Astrocyte (in vitro differentiated cells and primary cell): ENCODE measurements at regions not wholly inside any gene's neighbourhood (a gene's known extent, or its start where the extent isn't known, plus 50 kb on each side); places are given as distances from the start of the nearest gene placed in this dataset.

Experiments
- DNase-seq: peaks from one replicate; pipeline ENCODE4 v3.0.0-alpha.2; 2010; ENCODE audit warnings: low read depth
- FAIRE-seq: peaks from 2 replicates; lab custom pipeline; 2011; peaks lifted over from hg19 to GRCh38; lab: Jason Lieb, UNC
- H2AFZ ChIP-seq: 2 replicates; pipeline ENCODE4 v1.6.0; 2012; ENCODE audit warnings: low read depth, low read length, inconsistent platforms
- H3K27ac ChIP-seq: 2 replicates; pipeline ENCODE4 v1.5.1; 2011; ENCODE audit warnings: low read depth, low read length, inconsistent platforms
- H3K27me3 ChIP-seq: 2 replicates; pipeline ENCODE4 v1.6.0; 2011; ENCODE audit warnings: low read length, inconsistent platforms; ENCODE audit not compliant: insufficient read depth
- H3K36me3 ChIP-seq: 2 replicates; pipeline ENCODE4 v1.5.1; 2011; ENCODE audit warnings: low read length, inconsistent platforms; ENCODE audit not compliant: insufficient read depth
- H3K4me1 ChIP-seq: 2 replicates; pipeline ENCODE4 v1.5.1; 2011; ENCODE audit warnings: low read length, inconsistent platforms; ENCODE audit not compliant: insufficient read depth
- H3K4me2 ChIP-seq: 2 replicates; pipeline ENCODE4 v1.6.0; 2012; ENCODE audit warnings: low read length, inconsistent platforms
- H3K4me3 ChIP-seq: 2 replicates; pipeline ENCODE4 v1.5.1; 2011; ENCODE audit warnings: low read depth, mild to moderate bottlenecking, low read length, inconsistent platforms; ENCODE audit not compliant: insufficient read depth
- H3K79me2 ChIP-seq: 2 replicates; pipeline ENCODE4 v1.6.0; 2012; ENCODE audit warnings: mild to moderate bottlenecking, low read length, inconsistent platforms; ENCODE audit not compliant: insufficient read depth
- H3K9ac ChIP-seq: 2 replicates; pipeline ENCODE4 v1.6.0; 2012; ENCODE audit warnings: mild to moderate bottlenecking, low read length, inconsistent platforms
- H3K9me3 ChIP-seq: 2 replicates; pipeline ENCODE4 v1.5.1; 2012; ENCODE audit warnings: low read depth, mild to moderate bottlenecking, low read length, inconsistent platforms; ENCODE audit not compliant: insufficient read depth
- H4K20me1 ChIP-seq: 2 replicates; pipeline ENCODE4 v1.6.0; 2012; ENCODE audit warnings: low read length, inconsistent platforms; ENCODE audit not compliant: insufficient read depth
- H3K27ac Mint-ChIP-seq: one replicate; pipeline ENCODE4 v1.8.0; 2021; ENCODE audit warnings: mild to moderate bottlenecking, mixed read lengths; ENCODE audit not compliant: unreplicated experiment
- H3K27me3 Mint-ChIP-seq: one replicate; pipeline ENCODE4 v1.8.0; 2021; ENCODE audit warnings: low read depth, mixed read lengths; ENCODE audit not compliant: unreplicated experiment
- H3K36me3 Mint-ChIP-seq: one replicate; pipeline ENCODE4 v1.8.0; 2021; ENCODE audit warnings: low read depth, mixed read lengths; ENCODE audit not compliant: unreplicated experiment
- H3K4me1 Mint-ChIP-seq: one replicate; pipeline ENCODE4 v1.8.0; 2021; ENCODE audit warnings: low read depth, mixed read lengths; ENCODE audit not compliant: unreplicated experiment
- H3K4me3 Mint-ChIP-seq: one replicate; pipeline ENCODE4 v1.8.0; 2021; ENCODE audit warnings: mild to moderate bottlenecking, moderate library complexity, mixed read lengths; ENCODE audit not compliant: unreplicated experiment
- H3K9me3 Mint-ChIP-seq: one replicate; pipeline ENCODE4 v1.8.0; 2021; ENCODE audit warnings: mild to moderate bottlenecking, mixed read lengths; ENCODE audit not compliant: unreplicated experiment
- EZH2 ChIP-seq: IDR thresholded peaks from 2 replicates; pipeline ENCODE4 v1.6.1; 2012; ENCODE audit warnings: mild to moderate bottlenecking, low read length, inconsistent platforms; ENCODE audit not compliant: insufficient read depth
- TF ChIP-seq, protein P1 (sequence below): IDR thresholded peaks from 2 replicates; pipeline ENCODE4 v1.5.1; 2011; ENCODE audit warnings: low read depth, mild to moderate bottlenecking, inconsistent platforms, low read length, moderate library complexity; ENCODE audit not compliant: insufficient read depth

DNA sequence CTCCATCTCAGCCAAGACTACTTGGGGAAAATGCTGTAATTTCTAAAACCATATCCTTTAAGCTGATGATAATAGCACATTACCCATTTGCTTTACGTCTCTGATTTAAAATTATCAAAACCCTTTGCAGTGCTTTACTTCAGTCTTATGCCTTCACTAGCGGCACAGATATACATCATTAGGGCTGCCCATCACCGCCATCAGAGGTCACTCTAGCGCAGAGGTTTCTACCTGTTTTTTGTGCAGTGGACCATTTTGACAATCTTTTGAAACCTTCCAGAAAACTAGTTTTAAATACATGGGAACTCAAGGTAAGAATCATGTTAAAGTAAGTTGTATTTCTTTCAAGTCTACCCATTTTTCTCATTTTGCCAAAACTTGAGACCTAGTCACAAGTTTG, 592.5 kb downstream of the PPARGC1A start:
- Mint-ChIP-seq H3K36me3 (no peaks in the 10 kb centered on the region), H3K27ac (no peak overlapping the region), H3K4me3 (no peak overlapping the region), H3K9me3 (no peaks in the 10 kb centered on the region), H3K4me1 (no peaks in the 10 kb centered on the region), H3K27me3 (no peaks in the 10 kb centered on the region)
- FAIRE-seq (no peak), DNase-seq (no peak)
- Histone ChIP-seq H3K9me3 (no peaks in the 10 kb centered on the region), H3K79me2 (no peaks in the 10 kb centered on the region), H3K27ac (no peak overlapping the region), H3K4me3 (no peak overlapping the region), H3K9ac (no peak overlapping the region), H3K36me3 (no peaks in the 10 kb centered on the region), H3K27me3 (no peaks in the 10 kb centered on the region), H4K20me1 (no peaks in the 10 kb centered on the region), H3K4me1 (no peaks in the 10 kb centered on the region), H2AFZ (no peak overlapping the region), H3K4me2 (no peak overlapping the region)
- TF ChIP-seq, protein P1, sequence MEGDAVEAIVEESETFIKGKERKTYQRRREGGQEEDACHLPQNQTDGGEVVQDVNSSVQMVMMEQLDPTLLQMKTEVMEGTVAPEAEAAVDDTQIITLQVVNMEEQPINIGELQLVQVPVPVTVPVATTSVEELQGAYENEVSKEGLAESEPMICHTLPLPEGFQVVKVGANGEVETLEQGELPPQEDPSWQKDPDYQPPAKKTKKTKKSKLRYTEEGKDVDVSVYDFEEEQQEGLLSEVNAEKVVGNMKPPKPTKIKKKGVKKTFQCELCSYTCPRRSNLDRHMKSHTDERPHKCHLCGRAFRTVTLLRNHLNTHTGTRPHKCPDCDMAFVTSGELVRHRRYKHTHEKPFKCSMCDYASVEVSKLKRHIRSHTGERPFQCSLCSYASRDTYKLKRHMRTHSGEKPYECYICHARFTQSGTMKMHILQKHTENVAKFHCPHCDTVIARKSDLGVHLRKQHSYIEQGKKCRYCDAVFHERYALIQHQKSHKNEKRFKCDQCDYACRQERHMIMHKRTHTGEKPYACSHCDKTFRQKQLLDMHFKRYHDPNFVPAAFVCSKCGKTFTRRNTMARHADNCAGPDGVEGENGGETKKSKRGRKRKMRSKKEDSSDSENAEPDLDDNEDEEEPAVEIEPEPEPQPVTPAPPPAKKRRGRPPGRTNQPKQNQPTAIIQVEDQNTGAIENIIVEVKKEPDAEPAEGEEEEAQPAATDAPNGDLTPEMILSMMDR = no peak
- TF ChIP-seq EZH2 = no peak

GRCh38 chr4:23291139-23291538, 598.4 kb downstream of the GBA3 start:
- no peak overlapping the region for H3K4me3 ChIP-seq
- H3K27ac ChIP-seq = no peak overlapping the region
- no peak overlapping the region for H3K9ac ChIP-seq
- peaks cover 8% of the 10 kb centered on the region for H3K4me1 Mint-ChIP-seq
- H3K36me3 Mint-ChIP-seq = no peaks in the 10 kb centered on the region
- no peak for TF ChIP-seq EZH2
- TF ChIP-seq, protein P1 = no peak
- no peak overlapping the region for H2AFZ ChIP-seq
- H3K79me2 ChIP-seq = no peaks in the 10 kb centered on the region
- no peaks in the 10 kb centered on the region for H3K4me1 ChIP-seq
- no peaks in the 10 kb centered on the region for H3K9me3 ChIP-seq
- no peak overlapping the region for H3K4me3 Mint-ChIP-seq
- no peak overlapping the region for H3K27ac Mint-ChIP-seq
- H3K4me2 ChIP-seq = no peak overlapping the region
- no peak for DNase-seq
- no peaks in the 10 kb centered on the region for H3K36me3 ChIP-seq
- H3K9me3 Mint-ChIP-seq = peaks cover 2% of the 10 kb centered on the region
- FAIRE-seq = no peak
- no peaks in the 10 kb centered on the region for H3K27me3 Mint-ChIP-seq
- H3K27me3 ChIP-seq = no peaks in the 10 kb centered on the region
- no peaks in the 10 kb centered on the region for H4K20me1 ChIP-seq

GRCh38 chr4:23290656-23291055, 597.9 kb downstream of the GBA3 start:
- Histone ChIP-seq H3K4me2 (no peak overlapping the region), H3K9me3 (no peaks in the 10 kb centered on the region), H3K4me3 (no peak overlapping the region), H3K36me3 (no peaks in the 10 kb centered on the region), H3K4me1 (no peaks in the 10 kb centered on the region), H3K79me2 (no peaks in the 10 kb centered on the region), H3K27ac (no peak overlapping the region), H3K27me3 (no peaks in the 10 kb centered on the region), H4K20me1 (no peaks in the 10 kb centered on the region), H3K9ac (no peak overlapping the region), H2AFZ (no peak overlapping the region)
- Mint-ChIP-seq H3K27ac (no peak overlapping the region), H3K36me3 (no peaks in the 10 kb centered on the region), H3K4me3 (no peak overlapping the region), H3K9me3 (peaks cover 2% of the 10 kb centered on the region), H3K4me1 (peaks cover 8% of the 10 kb centered on the region), H3K27me3 (no peaks in the 10 kb centered on the region)
- FAIRE-seq (no peak), DNase-seq (peak; percentile 30)
- TF ChIP-seq EZH2 = no peak
- TF ChIP-seq, protein P1 = no peak
